Mucosa of stomach (tissue), 1 donor: ENCODE measurements at regions not wholly inside any gene's neighbourhood (a gene's known extent, or its start where the extent isn't known, plus 50 kb on each side); places are given as distances from the start of the nearest gene placed in this dataset.

Experiments
- H3K27me3 ChIP-seq: one replicate; pipeline ENCODE4 v1.7.0; 2013; ENCODE audit warnings: mild to moderate bottlenecking, low read length; ENCODE audit not compliant: control insufficient read depth, insufficient read depth
- H3K36me3 ChIP-seq: one replicate; pipeline ENCODE4 v1.7.0; 2013; ENCODE audit warnings: low read length; ENCODE audit not compliant: control insufficient read depth, insufficient read depth
- H3K4me1 ChIP-seq: one replicate; pipeline ENCODE4 v1.7.0; 2013; ENCODE audit warnings: mild to moderate bottlenecking, low read length; ENCODE audit not compliant: control insufficient read depth, insufficient read depth
- H3K4me3 ChIP-seq: one replicate; pipeline ENCODE4 v1.7.0; 2013; ENCODE audit warnings: low read length
- H3K9ac ChIP-seq: one replicate; pipeline ENCODE4 v1.7.0; 2013; ENCODE audit warnings: mild to moderate bottlenecking, low read length, moderate library complexity
- H3K9me3 ChIP-seq: one replicate; pipeline ENCODE4 v1.7.0; 2013; ENCODE audit warnings: mild to moderate bottlenecking, low read length, moderate library complexity; ENCODE audit not compliant: control insufficient read depth
- donor health status: Pancreatic carcinoma.

- Histone ChIP-seq H3K27me3 (peaks cover 16% of the 10 kb centered on the region), H3K9ac (no peak overlapping the region), H3K36me3 (no peaks in the 10 kb centered on the region), H3K4me1 (no peaks in the 10 kb centered on the region), H3K9me3 (no peaks in the 10 kb centered on the region), H3K4me3 (no peak overlapping the region)
Observed at GRCh38 chr11:116511684-116512083, 261.1 kb downstream of the BUD13 start.

- Histone ChIP-seq H3K36me3 (no peaks in the 10 kb centered on the region), H3K9me3 (no peaks in the 10 kb centered on the region), H3K4me3 (no peak overlapping the region), H3K4me1 (no peaks in the 10 kb centered on the region), H3K27me3 (peaks cover 19% of the 10 kb centered on the region), H3K9ac (no peak overlapping the region)
Observed at GRCh38 chr11:116510886-116511650, 261.7 kb downstream of the BUD13 start.

GRCh38 chr11:116510166-116510565 is 262.6 kb downstream of the BUD13 start:
- no peak overlapping the region for H3K4me3 ChIP-seq
- H3K36me3 ChIP-seq: no peaks in the 10 kb centered on the region
- peaks cover 19% of the 10 kb centered on the region for H3K27me3 ChIP-seq
- H3K4me1 ChIP-seq: no peaks in the 10 kb centered on the region
- no peak overlapping the region for H3K9ac ChIP-seq
- H3K9me3 ChIP-seq: no peaks in the 10 kb centered on the region

- Histone ChIP-seq H3K27me3 (peaks cover 19% of the 10 kb centered on the region), H3K9ac (no peak overlapping the region), H3K4me3 (no peak overlapping the region), H3K9me3 (no peaks in the 10 kb centered on the region), H3K4me1 (no peaks in the 10 kb centered on the region), H3K36me3 (no peaks in the 10 kb centered on the region)
Observed at GRCh38 chr11:116509551-116509950, 263.2 kb downstream of the BUD13 start.

DNA sequence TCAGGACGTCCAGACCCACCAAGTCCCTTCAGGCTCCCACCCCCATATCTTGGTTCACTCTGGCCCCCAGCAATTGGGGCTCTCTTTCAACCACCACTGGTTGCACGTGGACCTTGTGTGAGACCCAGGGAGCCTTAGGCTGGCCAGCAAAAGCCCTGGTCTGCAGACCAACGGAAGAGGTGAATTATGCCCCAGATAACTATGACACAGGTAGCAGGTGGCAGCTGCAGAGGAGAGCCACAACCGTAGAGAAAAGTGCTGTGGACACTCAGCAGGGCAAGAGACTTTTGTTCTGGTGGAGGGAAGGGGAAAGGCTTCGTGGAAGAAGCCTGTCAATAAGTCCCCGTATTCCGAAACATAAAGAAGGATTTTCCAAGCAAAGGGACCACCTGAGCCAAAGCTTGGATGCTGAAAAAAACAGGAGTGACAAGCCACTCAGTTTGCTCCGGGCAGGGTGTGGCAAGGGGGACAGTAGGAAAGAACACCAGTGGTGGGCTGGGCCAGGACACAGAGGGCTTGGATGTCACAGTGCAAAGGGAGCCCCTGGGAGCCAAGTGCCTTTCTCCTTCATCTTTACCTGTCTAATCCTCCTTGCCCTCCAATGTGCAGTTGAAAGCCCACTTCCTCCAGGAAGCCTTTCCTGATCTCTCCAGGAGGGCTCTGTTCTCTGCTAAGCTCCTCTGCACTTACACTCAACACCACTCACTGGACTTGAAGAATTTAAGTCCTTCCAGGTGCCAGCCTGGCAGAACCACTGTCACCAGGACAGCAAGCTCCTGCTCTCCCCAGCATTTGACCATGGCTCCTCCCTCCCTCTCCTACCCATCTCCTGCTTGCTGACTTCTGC is 264.7 kb downstream of the BUD13 start:
- no peaks in the 10 kb centered on the region for H3K36me3 ChIP-seq
- no peak overlapping the region for H3K9ac ChIP-seq
- no peaks in the 10 kb centered on the region for H3K4me1 ChIP-seq
- H3K9me3 ChIP-seq: no peaks in the 10 kb centered on the region
- peaks cover 19% of the 10 kb centered on the region for H3K27me3 ChIP-seq
- H3K4me3 ChIP-seq: no peak overlapping the region

DNA sequence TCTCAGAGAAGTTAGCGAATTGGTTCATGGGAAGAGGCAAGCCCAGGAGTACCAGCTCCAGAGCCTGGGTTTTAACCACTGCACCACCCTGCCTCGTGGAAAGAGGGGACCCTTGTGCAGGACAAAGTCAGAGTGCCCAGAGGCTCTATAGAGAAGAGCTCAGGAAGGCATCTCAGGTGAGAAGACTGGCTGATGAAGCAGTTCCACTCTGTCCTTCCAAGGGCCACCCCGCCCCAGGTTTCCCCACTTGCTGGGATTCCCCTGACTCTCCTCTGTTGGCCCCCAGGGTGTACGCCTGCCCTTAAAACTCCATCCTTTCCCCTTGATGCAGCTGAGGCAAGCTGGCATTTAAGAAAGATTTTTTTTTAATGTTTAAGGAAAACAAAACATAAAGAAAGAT is 265.8 kb downstream of the BUD13 start:
- Histone ChIP-seq H3K9ac (no peak overlapping the region), H3K36me3 (no peaks in the 10 kb centered on the region), H3K4me3 (no peak overlapping the region), H3K4me1 (no peaks in the 10 kb centered on the region), H3K9me3 (no peaks in the 10 kb centered on the region), H3K27me3 (peaks cover 19% of the 10 kb centered on the region)

- Histone ChIP-seq H3K27me3 (peaks cover 20% of the 10 kb centered on the region), H3K4me3 (no peak overlapping the region), H3K9me3 (no peaks in the 10 kb centered on the region), H3K4me1 (no peaks in the 10 kb centered on the region), H3K9ac (no peak overlapping the region), H3K36me3 (no peaks in the 10 kb centered on the region)
Observed at GRCh38 chr11:116506263-116506825, 266.4 kb downstream of the BUD13 start.

DNA sequence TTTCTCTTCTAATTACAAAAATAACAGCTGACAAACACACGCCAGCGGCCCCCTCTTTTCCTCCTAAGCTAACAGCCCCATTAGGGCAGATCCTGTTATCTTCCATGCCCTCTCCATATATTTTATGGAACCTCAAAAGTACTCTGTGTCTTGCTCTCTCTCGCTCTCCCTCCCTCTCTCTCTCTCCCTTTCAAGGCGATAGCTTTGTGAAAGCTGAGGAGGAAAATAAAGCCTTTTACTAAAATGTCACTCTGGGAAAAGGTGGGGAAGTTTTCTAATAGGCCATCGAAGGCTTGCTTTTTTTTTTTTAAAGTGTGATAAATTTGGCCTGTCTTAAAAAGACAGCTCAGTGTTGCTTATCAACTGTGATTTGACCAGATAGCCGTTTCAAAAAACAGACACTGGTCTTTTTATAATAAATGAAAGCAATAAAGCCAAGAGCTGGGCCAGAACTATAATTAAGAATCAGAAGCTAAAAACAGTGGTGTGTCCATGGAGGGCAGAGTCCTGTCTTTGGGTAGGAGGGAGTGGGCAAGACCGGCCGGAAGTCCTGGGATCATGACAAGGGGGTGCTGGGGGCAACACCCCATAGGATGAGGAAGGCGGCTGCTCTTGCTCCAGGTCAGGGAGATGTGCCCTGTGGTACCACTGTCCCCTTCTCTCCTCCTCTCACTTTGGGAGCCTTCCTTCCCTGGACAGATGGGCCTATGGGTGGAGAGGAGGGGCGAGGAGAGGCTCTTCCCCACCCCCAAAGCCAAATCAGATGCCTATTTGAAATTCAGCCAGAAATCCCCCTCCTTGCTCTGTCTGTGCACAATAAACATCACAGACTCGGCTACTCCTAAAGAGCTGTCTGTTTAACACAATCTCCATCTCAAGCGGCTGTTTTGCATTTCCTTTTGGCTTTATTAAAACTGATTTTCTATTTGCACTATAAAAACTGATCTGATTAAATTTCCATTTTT is 267.2 kb downstream of the BUD13 start:
- H3K36me3 ChIP-seq: no peaks in the 10 kb centered on the region
- no peak overlapping the region for H3K4me3 ChIP-seq
- H3K4me1 ChIP-seq: no peaks in the 10 kb centered on the region
- no peak overlapping the region for H3K9ac ChIP-seq
- no peaks in the 10 kb centered on the region for H3K9me3 ChIP-seq
- H3K27me3 ChIP-seq: peaks cover 28% of the 10 kb centered on the region

DNA sequence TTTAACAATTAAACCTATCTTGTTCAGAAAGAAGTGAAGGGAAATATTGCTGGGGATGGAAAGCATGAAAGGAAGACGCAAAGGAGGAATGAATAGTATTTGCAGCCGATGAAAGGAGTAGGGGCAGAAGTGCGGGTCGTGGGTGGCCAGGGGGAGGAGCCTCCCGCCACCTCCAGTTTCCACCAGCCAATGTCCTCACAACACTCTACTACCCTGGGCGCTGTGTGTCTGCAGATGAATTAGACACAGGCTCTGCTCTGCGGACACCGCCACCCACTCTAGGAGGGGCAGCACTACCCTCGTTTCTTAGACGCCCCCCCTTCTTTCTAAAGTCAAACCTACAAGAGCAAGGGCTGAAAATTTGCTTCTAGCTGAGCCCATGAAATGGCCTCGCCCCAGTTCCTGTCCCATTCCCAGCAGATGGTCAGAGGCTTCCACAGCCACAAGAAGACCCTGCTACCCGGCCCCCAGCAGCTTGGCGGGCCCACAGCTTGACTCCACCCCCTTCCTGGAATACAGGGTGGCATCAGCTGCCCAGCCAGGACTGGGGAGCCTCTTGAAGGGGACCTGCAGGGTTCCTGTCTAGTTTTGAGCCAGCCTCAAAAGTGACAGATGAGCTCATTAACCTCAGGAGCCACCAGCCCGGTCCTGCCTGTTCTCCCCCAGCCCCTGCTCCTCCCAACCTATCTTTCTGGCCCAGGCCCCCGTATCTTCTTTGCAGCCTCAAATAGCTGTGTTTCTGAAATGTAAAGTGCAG is 268.1 kb downstream of the BUD13 start:
- no peaks in the 10 kb centered on the region for H3K36me3 ChIP-seq
- H3K9ac ChIP-seq: no peak overlapping the region
- H3K27me3 ChIP-seq: peaks cover 33% of the 10 kb centered on the region
- no peaks in the 10 kb centered on the region for H3K4me1 ChIP-seq
- H3K4me3 ChIP-seq: no peak overlapping the region
- H3K9me3 ChIP-seq: no peaks in the 10 kb centered on the region

- Histone ChIP-seq H3K9ac (no peak overlapping the region), H3K9me3 (no peaks in the 10 kb centered on the region), H3K36me3 (no peaks in the 10 kb centered on the region), H3K27me3 (peaks cover 44% of the 10 kb centered on the region), H3K4me3 (no peak overlapping the region), H3K4me1 (no peaks in the 10 kb centered on the region)
Observed at GRCh38 chr11:116503216-116504160, 269.3 kb downstream of the BUD13 start.
